ENCODE measurements at regions not wholly inside any gene's neighbourhood (a gene's known extent, or its start where the extent isn't known, plus 50 kb on each side); places are given as distances from the start of the nearest gene placed in this dataset.
"Not testable (repeated sequence)": the region's sequence is repeated elsewhere in the genome, so short reads cannot be mapped to it uniquely, and the experiment has no call there.

GRCh38 chr2:71959494-71959893, 188.2 kb downstream of the CYP26B1 start:
- H3K27ac ChIP-seq = no peak overlapping the region
- H3K9me3 ChIP-seq = peaks cover 0 to 4% (median 2%) of the 10 kb centered on the region in 4 donors
- H3K27me3 ChIP-seq = no peaks in the 10 kb centered on the region
- peak in 1 of 4 donors; percentile 34 for ATAC-seq
- H3K4me3 ChIP-seq = no peak overlapping the region
- TF ChIP-seq POLR2A (IDR thresholded peaks at IDR 0.05) = no peak
- TF ChIP-seq, protein P1, sequence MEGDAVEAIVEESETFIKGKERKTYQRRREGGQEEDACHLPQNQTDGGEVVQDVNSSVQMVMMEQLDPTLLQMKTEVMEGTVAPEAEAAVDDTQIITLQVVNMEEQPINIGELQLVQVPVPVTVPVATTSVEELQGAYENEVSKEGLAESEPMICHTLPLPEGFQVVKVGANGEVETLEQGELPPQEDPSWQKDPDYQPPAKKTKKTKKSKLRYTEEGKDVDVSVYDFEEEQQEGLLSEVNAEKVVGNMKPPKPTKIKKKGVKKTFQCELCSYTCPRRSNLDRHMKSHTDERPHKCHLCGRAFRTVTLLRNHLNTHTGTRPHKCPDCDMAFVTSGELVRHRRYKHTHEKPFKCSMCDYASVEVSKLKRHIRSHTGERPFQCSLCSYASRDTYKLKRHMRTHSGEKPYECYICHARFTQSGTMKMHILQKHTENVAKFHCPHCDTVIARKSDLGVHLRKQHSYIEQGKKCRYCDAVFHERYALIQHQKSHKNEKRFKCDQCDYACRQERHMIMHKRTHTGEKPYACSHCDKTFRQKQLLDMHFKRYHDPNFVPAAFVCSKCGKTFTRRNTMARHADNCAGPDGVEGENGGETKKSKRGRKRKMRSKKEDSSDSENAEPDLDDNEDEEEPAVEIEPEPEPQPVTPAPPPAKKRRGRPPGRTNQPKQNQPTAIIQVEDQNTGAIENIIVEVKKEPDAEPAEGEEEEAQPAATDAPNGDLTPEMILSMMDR (IDR thresholded peaks at IDR 0.05) = no peak
- H3K36me3 ChIP-seq = no peaks in the 10 kb centered on the region
- intact Hi-C loops (cut with DNase I) = no loop called here
- no peaks in the 10 kb centered on the region for H3K4me1 ChIP-seq
- no peak for DNase-seq

DNA sequence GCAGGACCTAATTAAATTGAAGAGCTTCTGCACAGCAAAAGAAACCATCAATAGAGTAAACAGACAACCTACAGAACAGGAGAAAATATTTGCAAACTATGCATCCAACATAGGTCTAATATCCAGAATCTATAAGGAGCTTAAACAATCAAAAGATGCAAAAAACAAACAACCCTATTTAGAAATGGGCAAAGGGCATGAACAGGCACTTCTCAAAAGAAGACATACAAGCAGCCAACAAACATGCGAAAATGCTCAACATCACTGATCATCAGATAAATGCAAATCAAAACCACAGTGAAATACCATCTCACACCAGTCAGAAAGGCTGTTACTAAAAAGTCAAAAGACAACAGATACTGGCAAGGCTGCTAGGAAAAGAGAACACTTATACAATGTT, 189.2 kb downstream of the CYP26B1 start:
- H3K36me3 ChIP-seq; H3K4me1 ChIP-seq; H3K27ac ChIP-seq; H3K27me3 ChIP-seq; H3K4me3 ChIP-seq; H3K9me3 ChIP-seq; intact Hi-C loops (cut with DNase I); DNase-seq; ATAC-seq: not testable (repeated sequence)
- WGBS (ENCODE audit: insufficient coverage, low coverage, low lambda C conversion rate, missing lambda C conversion rate) = 92% methylated on average over 1 of the region's 1 CpG

- Histone ChIP-seq H3K27ac (no peak overlapping the region), H3K27me3 (no peaks in the 10 kb centered on the region), H3K4me1 (peaks cover 0 to 51% (median 0%) of the 10 kb centered on the region in 4 donors), H3K9me3 (no peaks in the 10 kb centered on the region), H3K36me3 (no peaks in the 10 kb centered on the region), H3K4me3 (no peak overlapping the region)
- DNase-seq = no peak
- TF ChIP-seq, protein P1 (IDR thresholded peaks at IDR 0.05) = no peak
- ATAC-seq = no peak
- intact Hi-C loops (cut with DNase I) = no loop called here
- 73% methylated on average over 4 of the region's 6 CpGs for WGBS (ENCODE audit: insufficient coverage, low coverage, low lambda C conversion rate, missing lambda C conversion rate)
Measured at GRCh38 chr2:71952572-71953188, 195.0 kb downstream of the CYP26B1 start.

GRCh38 chr2:71951718-71952404, 195.8 kb downstream of the CYP26B1 start:
- TF ChIP-seq, protein P1 (IDR thresholded peaks at IDR 0.05) = no peak
- no peak for TF ChIP-seq POLR2A (IDR thresholded peaks at IDR 0.05)
- no peaks in the 10 kb centered on the region for H3K36me3 ChIP-seq
- no peak overlapping the region for H3K27ac ChIP-seq
- intact Hi-C loops (cut with DNase I) = no loop called here
- H3K27me3 ChIP-seq = no peaks in the 10 kb centered on the region
- no peak overlapping the region for H3K4me3 ChIP-seq
- peaks cover 0 to 52% (median 0%) of the 10 kb centered on the region in 4 donors for H3K4me1 ChIP-seq
- DNase-seq (no peak), ATAC-seq (peak in 3 of 4 donors; percentile 6 to 54 (median 9))
- no peaks in the 10 kb centered on the region for H3K9me3 ChIP-seq
- 79% methylated on average over 3 of the region's 3 CpGs for WGBS (ENCODE audit: insufficient coverage, low coverage, low lambda C conversion rate, missing lambda C conversion rate)

- Histone ChIP-seq H3K36me3 (no peaks in the 10 kb centered on the region), H3K27me3 (no peaks in the 10 kb centered on the region), H3K4me1 (peaks cover 0 to 52% (median 0%) of the 10 kb centered on the region in 4 donors), H3K9me3 (no peaks in the 10 kb centered on the region), H3K4me3 (no peak overlapping the region), H3K27ac (no peak overlapping the region)
- TF ChIP-seq, protein P1 (IDR thresholded peaks at IDR 0.05) = no peak
- no peak for TF ChIP-seq POLR2A (IDR thresholded peaks at IDR 0.05)
- no peak for DNase-seq
- WGBS (ENCODE audit: insufficient coverage, low coverage, low lambda C conversion rate, missing lambda C conversion rate) = no CpG with 5 or more reads among the region's 2 CpGs
- ATAC-seq = no peak
- intact Hi-C loops (cut with DNase I) = no loop called here
Measured at GRCh38 chr2:71951083-71951468, 196.6 kb downstream of the CYP26B1 start.
